ENCODE measurements at regions not wholly inside any gene's neighbourhood (a gene's known extent, or its start where the extent isn't known, plus 50 kb on each side); places are given as distances from the start of the nearest gene placed in this dataset.

DNA sequence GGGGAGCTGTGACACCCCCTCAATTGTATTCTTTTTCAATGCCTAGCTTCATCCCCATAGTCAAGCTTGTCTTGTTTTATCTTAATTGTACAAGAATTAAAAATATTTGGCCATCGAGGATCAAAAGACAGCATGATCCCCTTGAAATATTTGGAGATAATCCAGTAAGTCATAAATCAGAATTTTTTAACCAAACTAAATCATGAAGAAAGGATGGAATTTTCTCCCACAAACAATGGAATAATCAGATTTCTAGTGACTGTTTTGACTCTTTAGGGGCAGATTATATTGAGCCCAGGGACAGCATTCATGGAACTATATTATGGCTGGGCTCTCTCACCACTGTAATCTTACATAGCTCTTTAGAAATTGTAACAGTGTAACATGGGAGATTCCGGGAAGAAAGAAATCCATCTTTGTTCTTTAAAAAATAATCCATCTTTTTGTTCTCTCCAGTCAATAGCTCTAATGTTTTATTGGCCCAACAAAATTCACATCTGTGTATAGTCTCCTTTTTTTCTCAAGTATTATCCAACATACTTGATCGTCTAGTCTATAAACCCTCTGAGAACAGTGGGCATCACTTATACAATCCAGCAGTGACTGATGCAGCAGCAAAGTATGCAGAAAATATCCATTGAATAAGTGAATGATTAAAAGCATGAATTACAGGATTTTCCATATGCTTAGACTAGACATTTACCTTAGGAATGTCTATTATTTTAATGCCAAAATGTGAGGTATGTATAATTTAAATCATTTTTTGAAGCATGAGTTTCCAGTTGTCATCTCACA is 277.0 kb upstream of the PLSCR5 start:
- H2BK5ac ChIP-seq (ENCODE audit: low read depth, low read length, poor library complexity, severe bottlenecking): no peak overlapping the region
- H3K9me1 ChIP-seq (ENCODE audit: insufficient read depth, low read length): no peaks in the 10 kb centered on the region
- no peak overlapping the region for H3K14ac ChIP-seq (replicated peaks; ENCODE audit: low read depth, low read length)
- no peak overlapping the region for H2AK5ac ChIP-seq (ENCODE audit: low read depth, low read length)
- H3K23ac ChIP-seq (ENCODE audit: low read depth, low read length): no peak overlapping the region
- no peaks in the 10 kb centered on the region for H3K27me3 ChIP-seq (ENCODE audit: control insufficient read depth, insufficient read depth, low read length)
- WGBS, 2 experiments (ENCODE audit: extremely low coverage in 2 of 2, insufficient read length in 1 of 2): 100% methylated on average over 1 of the region's 3 CpGs; no CpG with 5 or more reads in 1 of the 2 experiments
- H3K9ac ChIP-seq (ENCODE audit: low read depth, low read length): no peak overlapping the region
- no peak overlapping the region for H4K91ac ChIP-seq (ENCODE audit: insufficient read depth, low read depth, low read length)
- no peak overlapping the region for H3K4ac ChIP-seq (ENCODE audit: low read depth, low read length)
- H3K4me2 ChIP-seq (ENCODE audit: low read depth, low read length): no peak overlapping the region
- dilution Hi-C loops (cut with HindIII; ENCODE audit: low sequenced_read_pairs, unreplicated experiment) (no loop called here), in situ Hi-C loops (cut with MboI; ENCODE audit: low sequenced_read_pairs) (no loop called here), intact Hi-C loops (cut with micrococcal nuclease) (no loop called here)
- H3K9me3 ChIP-seq (ENCODE audit: control insufficient read depth, insufficient read depth, low read length): no peaks in the 10 kb centered on the region
- CTCF ChIA-PET: no interaction called here
- no peak for DNase-seq
- H2BK20ac ChIP-seq (ENCODE audit: low read depth, low read length): no peak overlapping the region
- no peak for TF ChIP-seq RCOR1 (IDR thresholded peaks at IDR 0.05; ENCODE audit: insufficient replicate concordance, low read length)
- TF ChIP-seq ELK1 (IDR thresholded peaks at IDR 0.05; ENCODE audit: borderline replicate concordance, low read depth, low read length): no peak
- TF ChIP-seq FOS (IDR thresholded peaks at IDR 0.05; ENCODE audit: low read depth, low read length): no peak
- TF ChIP-seq MXI1 (IDR thresholded peaks at IDR 0.05; ENCODE audit: borderline replicate concordance, low read depth, low read length): no peak
- H3K4me1 ChIP-seq (ENCODE audit: control insufficient read depth, insufficient read depth, low read length): no peaks in the 10 kb centered on the region
- no peaks in the 10 kb centered on the region for H4K20me1 ChIP-seq (ENCODE audit: insufficient read depth, low read length)
- no peak overlapping the region for H2AK9ac ChIP-seq (replicated peaks; ENCODE audit: low read depth, low read length, poor library complexity)
- H2BK15ac ChIP-seq (ENCODE audit: low read depth, low read length): no peak overlapping the region
- H3K36me3 ChIP-seq (ENCODE audit: control insufficient read depth, insufficient read depth, low read length): no peaks in the 10 kb centered on the region
- POLR2A ChIA-PET (ENCODE audit: unreplicated experiment): no interaction called here
- no peak overlapping the region for H3K18ac ChIP-seq (ENCODE audit: low read depth, low read length)
- H3K79me1 ChIP-seq (ENCODE audit: low read depth in 1 of 2, low read length in 2 of 2): no peaks in the 10 kb centered on the region
- no peak overlapping the region for H3K4me3 ChIP-seq (ENCODE audit: insufficient read depth, low read depth, low read length)
- BruUV-seq (replicated peaks): no TSS peak
- no peak for ATAC-seq (ENCODE audit: low read depth)
- no peak overlapping the region for H4K8ac ChIP-seq (ENCODE audit: low read depth in 2 of 2, low read length in 2 of 2)
- H4K5ac ChIP-seq (ENCODE audit: low read depth, low read length): no peak overlapping the region
- H3K56ac ChIP-seq (ENCODE audit: extremely low read depth, insufficient read depth, low read length): no peak overlapping the region
- no peak overlapping the region for H2AFZ ChIP-seq (replicated peaks; ENCODE audit: low read length, poor library complexity)
- no peak overlapping the region for H2BK120ac ChIP-seq (ENCODE audit: low read depth, low read length)
- no peak overlapping the region for H3K27ac ChIP-seq (ENCODE audit: insufficient read depth, low read length)
